Upper lobe of left lung (tissue), 6 donors: ENCODE measurements at regions not wholly inside any gene's neighbourhood (a gene's known extent, or its start where the extent isn't known, plus 50 kb on each side); places are given as distances from the start of the nearest gene placed in this dataset.

Experiments used
- ATAC-seq, 2 donors: fragments of 200-7000 bp; cut with Tn5 transposase; one replicate each; pipeline ENCODE4 v1.9.1; 2022; ENCODE audit warnings: mild to moderate bottlenecking in 2 of 2, moderate library complexity in 2 of 2; ENCODE audit not compliant: low FRiP score in 2 of 2
- DNase-seq, 2 donors: peaks; one replicate each; pipeline ENCODE4 v3.0.0-alpha.2; 2019 to 2020
- H3K27ac ChIP-seq, 4 donors: fragments of 200-600 bp; sonication (generic); one replicate each; pipeline ENCODE4 v1.5.1; 2016 to 2019
- H3K27me3 ChIP-seq, 4 donors: fragments of 200-600 bp; sonication (generic); one replicate each; pipeline ENCODE4 v1.5.1; 2017 to 2019
- H3K36me3 ChIP-seq, 4 donors: fragments of 200-600 bp; sonication (generic); one replicate each; pipeline ENCODE4 v1.5.1; 2016 to 2019
- H3K4me1 ChIP-seq, 4 donors: fragments of 200-600 bp; sonication (generic); one replicate each; pipeline ENCODE4 v1.5.1; 2018 to 2019
- H3K4me3 ChIP-seq, 4 donors: fragments of 200-600 bp; sonication (generic); one replicate each; pipeline ENCODE4 v1.5.1; 2017 to 2019; ENCODE audit warnings: mild to moderate bottlenecking in 2 of 4, moderate library complexity in 1 of 4
- H3K9me3 ChIP-seq, 4 donors: fragments of 200-600 bp; sonication (generic); one replicate each; pipeline ENCODE4 v1.5.1; 2018 to 2019
- CTCF ChIP-seq, 6 experiments: fragments of 450-650 bp in 4 of 6; fragments of 200-600 bp in 2 of 6; sonication (generic) in 2 of 6; IDR thresholded peaks; one replicate each; pipeline ENCODE4 v1.5.1; 2016 to 2019; ENCODE audit warnings: antibody characterized with exemption in 6 of 6
- EP300 ChIP-seq, 4 donors: sonication (generic); formaldehyde crosslinking; IDR thresholded peaks; one replicate each; pipeline ENCODE4 v1.5.1; 2017; ENCODE audit warnings: antibody characterized with exemption in 4 of 4, control low read depth in 2 of 4
- POLR2A ChIP-seq, 4 donors: fragments of 450-650 bp; IDR thresholded peaks; one replicate each; pipeline ENCODE4 v1.5.1; 2016 to 2017; ENCODE audit warnings: antibody characterized with exemption in 4 of 4, mild to moderate bottlenecking in 2 of 4
- POLR2AphosphoS5 ChIP-seq, 2 donors: sonication (generic); formaldehyde crosslinking; IDR thresholded peaks; one replicate each; pipeline ENCODE4 v1.5.1; 2017; ENCODE audit warnings: antibody characterized with exemption in 2 of 2
- WGBS, 2 donors: methylation state at CpG; one replicate each; pipeline ENCODE4 v1.1.5; 2017 to 2018; 5-methylcytosine and 5-hydroxymethylcytosine counted together
- donor health status: DM: no; HTN: no; CAD: no; lungs with moderate emphysema.
- donor health status: DM: no; HTN: yes; CAD: no; lungs with severe emphysema.

GRCh38 chr1:80536461-80536860 is 1264.3 kb upstream of the ADGRL2 start:
- Histone ChIP-seq H3K9me3 (no peaks in the 10 kb centered on the region), H3K4me3 (no peak overlapping the region), H3K4me1 (no peaks in the 10 kb centered on the region), H3K27ac (no peak overlapping the region), H3K36me3 (no peaks in the 10 kb centered on the region), H3K27me3 (no peaks in the 10 kb centered on the region)
- DNase-seq (no peak), ATAC-seq (no peak)
- no peak for TF ChIP-seq EP300 (IDR thresholded peaks at IDR 0.05)
- TF ChIP-seq POLR2AphosphoS5 (IDR thresholded peaks at IDR 0.05), result no peak
- no peak for TF ChIP-seq CTCF (IDR thresholded peaks at IDR 0.05)
- TF ChIP-seq POLR2A (IDR thresholded peaks at IDR 0.05), result no peak
- 83 to 85% methylated on average over 4 of the region's 4 CpGs for WGBS, 2 donors

GRCh38 chr1:80535466-80535865 is 1265.3 kb upstream of the ADGRL2 start:
- Histone ChIP-seq H3K4me3 (no peak overlapping the region), H3K27me3 (no peaks in the 10 kb centered on the region), H3K9me3 (no peaks in the 10 kb centered on the region), H3K36me3 (no peaks in the 10 kb centered on the region), H3K27ac (no peak overlapping the region), H3K4me1 (no peaks in the 10 kb centered on the region)
- TF ChIP-seq POLR2A (IDR thresholded peaks at IDR 0.05) (no peak), CTCF (IDR thresholded peaks at IDR 0.05) (no peak), POLR2AphosphoS5 (IDR thresholded peaks at IDR 0.05) (no peak)
- no peak for ATAC-seq
- DNase-seq, result no peak
- 73 to 83% methylated on average over 2 of the region's 2 CpGs for WGBS, 2 donors

- Histone ChIP-seq H3K27ac (no peak overlapping the region), H3K36me3 (no peaks in the 10 kb centered on the region)
- WGBS, 2 donors, result 72% methylated on average over 2 of the region's 2 CpGs
These were observed 1266.0 kb upstream of the ADGRL2 start for GRCh38 chr1:80534606-80535360.

GRCh38 chr1:80533775-80534334 is 1266.9 kb upstream of the ADGRL2 start:
- no peak for DNase-seq

More at GRCh38 chr1:80534606-80535360, 1266.0 kb upstream of the ADGRL2 start:
- ATAC-seq, result no peak
- TF ChIP-seq POLR2AphosphoS5 (IDR thresholded peaks at IDR 0.05) (no peak), POLR2A (IDR thresholded peaks at IDR 0.05) (no peak), CTCF (IDR thresholded peaks at IDR 0.05) (no peak), EP300 (IDR thresholded peaks at IDR 0.05) (no peak)
- Histone ChIP-seq H3K4me3 (no peak overlapping the region), H3K9me3 (no peaks in the 10 kb centered on the region), H3K4me1 (no peaks in the 10 kb centered on the region), H3K27me3 (no peaks in the 10 kb centered on the region)
- no peak for DNase-seq

More at GRCh38 chr1:80533775-80534334, 1266.9 kb upstream of the ADGRL2 start:
- Histone ChIP-seq H3K9me3 (no peaks in the 10 kb centered on the region), H3K36me3 (no peaks in the 10 kb centered on the region), H3K4me1 (no peaks in the 10 kb centered on the region), H3K27ac (no peak overlapping the region), H3K4me3 (no peak overlapping the region), H3K27me3 (no peaks in the 10 kb centered on the region)
- no peak for ATAC-seq
- TF ChIP-seq CTCF (IDR thresholded peaks at IDR 0.05), result no peak
- no peak for TF ChIP-seq POLR2A (IDR thresholded peaks at IDR 0.05)
- no peak for TF ChIP-seq EP300 (IDR thresholded peaks at IDR 0.05)
- TF ChIP-seq POLR2AphosphoS5 (IDR thresholded peaks at IDR 0.05), result no peak
- WGBS, 2 donors, result 24 to 31% methylated on average over 2 of the region's 2 CpGs
